Upper lobe of left lung (tissue), 4 donors: ENCODE measurements at regions not wholly inside any gene's neighbourhood (a gene's known extent, or its start where the extent isn't known, plus 50 kb on each side); places are given as distances from the start of the nearest gene placed in this dataset.

Experiments
- POLR2A ChIP-seq, 4 donors: fragments of 450-650 bp; IDR thresholded peaks; one replicate each; pipeline ENCODE4 v1.5.1; 2016 to 2017; ENCODE audit warnings: antibody characterized with exemption in 4 of 4, mild to moderate bottlenecking in 2 of 4
- TF ChIP-seq, protein P1 (sequence below), 6 experiments: fragments of 450-650 bp in 4 of 6; fragments of 200-600 bp in 2 of 6; sonication (generic) in 2 of 6; IDR thresholded peaks; one replicate each; pipeline ENCODE4 v1.5.1; 2016 to 2019; ENCODE audit warnings: antibody characterized with exemption in 6 of 6

DNA sequence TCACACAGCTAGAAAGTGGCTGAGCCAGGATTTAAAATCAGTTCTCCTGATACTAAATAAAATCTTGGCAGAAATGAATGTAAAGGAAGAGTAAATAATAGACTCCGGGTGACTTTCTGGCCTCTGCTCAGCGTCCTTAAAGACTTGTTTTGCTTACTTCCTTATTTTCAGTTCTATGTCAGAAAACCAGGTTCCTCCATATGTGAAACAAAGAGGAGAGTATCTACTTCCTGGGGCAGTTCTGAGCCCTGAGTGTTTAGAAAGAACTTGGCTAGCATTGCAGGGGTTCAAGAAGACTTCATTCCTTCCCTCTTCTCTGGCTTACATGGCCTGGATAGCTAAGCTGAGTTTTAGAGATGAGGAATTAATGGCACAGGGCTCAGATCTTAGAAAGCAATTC is 222.8 kb upstream of the TLE3 start:
- TF ChIP-seq, protein P1, sequence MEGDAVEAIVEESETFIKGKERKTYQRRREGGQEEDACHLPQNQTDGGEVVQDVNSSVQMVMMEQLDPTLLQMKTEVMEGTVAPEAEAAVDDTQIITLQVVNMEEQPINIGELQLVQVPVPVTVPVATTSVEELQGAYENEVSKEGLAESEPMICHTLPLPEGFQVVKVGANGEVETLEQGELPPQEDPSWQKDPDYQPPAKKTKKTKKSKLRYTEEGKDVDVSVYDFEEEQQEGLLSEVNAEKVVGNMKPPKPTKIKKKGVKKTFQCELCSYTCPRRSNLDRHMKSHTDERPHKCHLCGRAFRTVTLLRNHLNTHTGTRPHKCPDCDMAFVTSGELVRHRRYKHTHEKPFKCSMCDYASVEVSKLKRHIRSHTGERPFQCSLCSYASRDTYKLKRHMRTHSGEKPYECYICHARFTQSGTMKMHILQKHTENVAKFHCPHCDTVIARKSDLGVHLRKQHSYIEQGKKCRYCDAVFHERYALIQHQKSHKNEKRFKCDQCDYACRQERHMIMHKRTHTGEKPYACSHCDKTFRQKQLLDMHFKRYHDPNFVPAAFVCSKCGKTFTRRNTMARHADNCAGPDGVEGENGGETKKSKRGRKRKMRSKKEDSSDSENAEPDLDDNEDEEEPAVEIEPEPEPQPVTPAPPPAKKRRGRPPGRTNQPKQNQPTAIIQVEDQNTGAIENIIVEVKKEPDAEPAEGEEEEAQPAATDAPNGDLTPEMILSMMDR (IDR thresholded peaks at IDR 0.05): no peak
- TF ChIP-seq POLR2A (IDR thresholded peaks at IDR 0.05): no peak
